Mammary epithelial cell (primary cell): ENCODE measurements at regions not wholly inside any gene's neighbourhood (a gene's known extent, or its start where the extent isn't known, plus 50 kb on each side); places are given as distances from the start of the nearest gene placed in this dataset.

Experiments used
- EZH2 ChIP-seq: IDR thresholded peaks from 2 replicates; pipeline ENCODE4 v1.6.1; 2012; ENCODE audit warnings: low read length, inconsistent platforms, borderline replicate concordance
- TF ChIP-seq, protein P1 (sequence below), 2 donors: IDR thresholded peaks in 1 of 2; conservative IDR thresholded peaks in 1 of 2; 2 replicates each; pipeline ENCODE4 v1.5.1; 2011 to 2012; ENCODE audit warnings: inconsistent platforms in 2 of 2, low read length in 2 of 2, mild to moderate bottlenecking in 2 of 2, control low read depth in 1 of 2, low read depth in 1 of 2; ENCODE audit not compliant: insufficient read depth in 1 of 2; ENCODE audit errors: extremely low read depth in 1 of 2

DNA sequence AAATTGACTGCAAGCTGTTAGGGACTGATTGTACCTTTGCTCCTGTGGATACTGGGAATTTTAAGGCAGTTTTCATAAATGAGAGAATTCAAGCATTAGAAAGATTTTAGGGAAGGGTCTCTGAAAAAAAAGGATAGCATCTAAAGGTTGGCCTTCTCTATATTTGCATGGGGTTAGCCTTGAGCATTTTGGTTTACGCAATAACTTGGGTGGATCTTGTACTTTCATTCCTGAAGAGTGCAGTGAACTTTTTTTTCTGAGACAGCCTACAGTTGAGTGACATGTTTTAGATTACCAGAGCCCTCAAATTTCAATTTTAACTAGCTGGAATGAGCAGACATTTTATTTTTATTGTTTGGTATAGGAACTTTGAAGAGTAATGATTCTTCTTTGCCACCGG is 91.6 kb upstream of the NR3C1 start:
- TF ChIP-seq, protein P1, sequence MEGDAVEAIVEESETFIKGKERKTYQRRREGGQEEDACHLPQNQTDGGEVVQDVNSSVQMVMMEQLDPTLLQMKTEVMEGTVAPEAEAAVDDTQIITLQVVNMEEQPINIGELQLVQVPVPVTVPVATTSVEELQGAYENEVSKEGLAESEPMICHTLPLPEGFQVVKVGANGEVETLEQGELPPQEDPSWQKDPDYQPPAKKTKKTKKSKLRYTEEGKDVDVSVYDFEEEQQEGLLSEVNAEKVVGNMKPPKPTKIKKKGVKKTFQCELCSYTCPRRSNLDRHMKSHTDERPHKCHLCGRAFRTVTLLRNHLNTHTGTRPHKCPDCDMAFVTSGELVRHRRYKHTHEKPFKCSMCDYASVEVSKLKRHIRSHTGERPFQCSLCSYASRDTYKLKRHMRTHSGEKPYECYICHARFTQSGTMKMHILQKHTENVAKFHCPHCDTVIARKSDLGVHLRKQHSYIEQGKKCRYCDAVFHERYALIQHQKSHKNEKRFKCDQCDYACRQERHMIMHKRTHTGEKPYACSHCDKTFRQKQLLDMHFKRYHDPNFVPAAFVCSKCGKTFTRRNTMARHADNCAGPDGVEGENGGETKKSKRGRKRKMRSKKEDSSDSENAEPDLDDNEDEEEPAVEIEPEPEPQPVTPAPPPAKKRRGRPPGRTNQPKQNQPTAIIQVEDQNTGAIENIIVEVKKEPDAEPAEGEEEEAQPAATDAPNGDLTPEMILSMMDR (conservative IDR thresholded peaks at IDR 0.05 in 1 of 2, IDR thresholded peaks at IDR 0.05 in 1 of 2; ENCODE audit: extremely low read depth in 1 of 2, insufficient read depth in 1 of 2, low read depth in 1 of 2, low read length in 2 of 2): no peak
- TF ChIP-seq EZH2: no peak
